Liver (tissue), 3 donors: ENCODE measurements at regions not wholly inside any gene's neighbourhood (a gene's known extent, or its start where the extent isn't known, plus 50 kb on each side); places are given as distances from the start of the nearest gene placed in this dataset.

Source experiments
- FOXA2 ChIP-seq: IDR thresholded peaks from 2 replicates; pipeline ENCODE4 v1.6.1; 2016; ENCODE audit warnings: antibody characterized with exemption
- HNF4A ChIP-seq, 2 donors: conservative IDR thresholded peaks; 2 replicates each; pipeline ENCODE4 v1.6.1; 2016; ENCODE audit warnings: antibody characterized with exemption in 2 of 2, mild to moderate bottlenecking in 2 of 2
- JUND ChIP-seq, 2 donors: IDR thresholded peaks; 2 replicates each; pipeline ENCODE4 v1.6.1; 2016; ENCODE audit warnings: antibody characterized with exemption in 2 of 2
- RAD21 ChIP-seq, 2 donors: IDR thresholded peaks; 2 replicates each; pipeline ENCODE4 v1.6.1; 2016; ENCODE audit warnings: antibody characterized with exemption in 2 of 2, mild to moderate bottlenecking in 2 of 2
- TAF1 ChIP-seq: conservative IDR thresholded peaks from 2 replicates; pipeline ENCODE4 v1.6.1; 2016; ENCODE audit warnings: antibody characterized with exemption, mild to moderate bottlenecking
- ZBTB33 ChIP-seq: IDR thresholded peaks from 2 replicates; pipeline ENCODE4 v1.6.1; 2016; ENCODE audit warnings: antibody characterized with exemption
- TF ChIP-seq, protein P1 (sequence below): fragments of 150-350 bp; IDR thresholded peaks from 2 replicates; pipeline ENCODE4 v1.5.1; 2017; ENCODE audit warnings: improper control_type of control experiment, low read depth, low read length; ENCODE audit not compliant: missing input control
- TF ChIP-seq, protein P2 (sequence below): IDR thresholded peaks from 2 replicates; pipeline ENCODE4 v1.6.1; 2016; ENCODE audit warnings: antibody characterized with exemption, mild to moderate bottlenecking
- TF ChIP-seq, protein P3 (sequence below): IDR thresholded peaks from 2 replicates; pipeline ENCODE4 v1.6.1; 2016; ENCODE audit warnings: antibody characterized with exemption
- donor health status: healthy.
- donor health status: healthy.

DNA sequence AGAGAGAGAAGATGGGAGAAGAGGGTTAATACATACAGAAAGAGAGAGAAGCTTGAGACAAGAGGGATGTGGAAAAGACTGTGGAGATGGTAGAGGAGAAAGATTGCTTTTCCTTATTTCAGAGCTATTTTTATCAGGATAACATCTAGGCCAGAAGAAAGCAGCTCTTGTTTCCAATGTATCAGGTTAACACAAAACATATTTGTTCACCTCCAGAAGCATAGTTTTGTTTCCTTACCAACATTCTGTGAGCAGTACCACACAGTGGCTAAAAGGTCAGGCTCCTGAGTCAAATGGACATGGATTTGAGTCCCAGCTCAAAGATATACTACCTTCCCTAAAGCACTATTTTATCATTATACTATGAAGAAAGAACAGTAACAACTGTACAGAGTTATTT, 185.5 kb downstream of the DUSP10 start:
- no peak for TF ChIP-seq HNF4A (conservative IDR thresholded peaks at IDR 0.05)
- TF ChIP-seq, protein P1, sequence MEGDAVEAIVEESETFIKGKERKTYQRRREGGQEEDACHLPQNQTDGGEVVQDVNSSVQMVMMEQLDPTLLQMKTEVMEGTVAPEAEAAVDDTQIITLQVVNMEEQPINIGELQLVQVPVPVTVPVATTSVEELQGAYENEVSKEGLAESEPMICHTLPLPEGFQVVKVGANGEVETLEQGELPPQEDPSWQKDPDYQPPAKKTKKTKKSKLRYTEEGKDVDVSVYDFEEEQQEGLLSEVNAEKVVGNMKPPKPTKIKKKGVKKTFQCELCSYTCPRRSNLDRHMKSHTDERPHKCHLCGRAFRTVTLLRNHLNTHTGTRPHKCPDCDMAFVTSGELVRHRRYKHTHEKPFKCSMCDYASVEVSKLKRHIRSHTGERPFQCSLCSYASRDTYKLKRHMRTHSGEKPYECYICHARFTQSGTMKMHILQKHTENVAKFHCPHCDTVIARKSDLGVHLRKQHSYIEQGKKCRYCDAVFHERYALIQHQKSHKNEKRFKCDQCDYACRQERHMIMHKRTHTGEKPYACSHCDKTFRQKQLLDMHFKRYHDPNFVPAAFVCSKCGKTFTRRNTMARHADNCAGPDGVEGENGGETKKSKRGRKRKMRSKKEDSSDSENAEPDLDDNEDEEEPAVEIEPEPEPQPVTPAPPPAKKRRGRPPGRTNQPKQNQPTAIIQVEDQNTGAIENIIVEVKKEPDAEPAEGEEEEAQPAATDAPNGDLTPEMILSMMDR, result no peak
- no peak for TF ChIP-seq JUND (IDR thresholded peaks at IDR 0.05)
- TF ChIP-seq TAF1, result no peak
- TF ChIP-seq FOXA2, result no peak
- TF ChIP-seq, protein P2, sequence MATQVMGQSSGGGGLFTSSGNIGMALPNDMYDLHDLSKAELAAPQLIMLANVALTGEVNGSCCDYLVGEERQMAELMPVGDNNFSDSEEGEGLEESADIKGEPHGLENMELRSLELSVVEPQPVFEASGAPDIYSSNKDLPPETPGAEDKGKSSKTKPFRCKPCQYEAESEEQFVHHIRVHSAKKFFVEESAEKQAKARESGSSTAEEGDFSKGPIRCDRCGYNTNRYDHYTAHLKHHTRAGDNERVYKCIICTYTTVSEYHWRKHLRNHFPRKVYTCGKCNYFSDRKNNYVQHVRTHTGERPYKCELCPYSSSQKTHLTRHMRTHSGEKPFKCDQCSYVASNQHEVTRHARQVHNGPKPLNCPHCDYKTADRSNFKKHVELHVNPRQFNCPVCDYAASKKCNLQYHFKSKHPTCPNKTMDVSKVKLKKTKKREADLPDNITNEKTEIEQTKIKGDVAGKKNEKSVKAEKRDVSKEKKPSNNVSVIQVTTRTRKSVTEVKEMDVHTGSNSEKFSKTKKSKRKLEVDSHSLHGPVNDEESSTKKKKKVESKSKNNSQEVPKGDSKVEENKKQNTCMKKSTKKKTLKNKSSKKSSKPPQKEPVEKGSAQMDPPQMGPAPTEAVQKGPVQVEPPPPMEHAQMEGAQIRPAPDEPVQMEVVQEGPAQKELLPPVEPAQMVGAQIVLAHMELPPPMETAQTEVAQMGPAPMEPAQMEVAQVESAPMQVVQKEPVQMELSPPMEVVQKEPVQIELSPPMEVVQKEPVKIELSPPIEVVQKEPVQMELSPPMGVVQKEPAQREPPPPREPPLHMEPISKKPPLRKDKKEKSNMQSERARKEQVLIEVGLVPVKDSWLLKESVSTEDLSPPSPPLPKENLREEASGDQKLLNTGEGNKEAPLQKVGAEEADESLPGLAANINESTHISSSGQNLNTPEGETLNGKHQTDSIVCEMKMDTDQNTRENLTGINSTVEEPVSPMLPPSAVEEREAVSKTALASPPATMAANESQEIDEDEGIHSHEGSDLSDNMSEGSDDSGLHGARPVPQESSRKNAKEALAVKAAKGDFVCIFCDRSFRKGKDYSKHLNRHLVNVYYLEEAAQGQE, result no peak
- TF ChIP-seq RAD21 (IDR thresholded peaks at IDR 0.05), result no peak
- TF ChIP-seq, protein P3, sequence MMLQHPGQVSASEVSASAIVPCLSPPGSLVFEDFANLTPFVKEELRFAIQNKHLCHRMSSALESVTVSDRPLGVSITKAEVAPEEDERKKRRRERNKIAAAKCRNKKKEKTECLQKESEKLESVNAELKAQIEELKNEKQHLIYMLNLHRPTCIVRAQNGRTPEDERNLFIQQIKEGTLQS, result no peak
- no peak for TF ChIP-seq ZBTB33
